ENCODE measurements at regions not wholly inside any gene's neighbourhood (a gene's known extent, or its start where the extent isn't known, plus 50 kb on each side); places are given as distances from the start of the nearest gene placed in this dataset.

DNA sequence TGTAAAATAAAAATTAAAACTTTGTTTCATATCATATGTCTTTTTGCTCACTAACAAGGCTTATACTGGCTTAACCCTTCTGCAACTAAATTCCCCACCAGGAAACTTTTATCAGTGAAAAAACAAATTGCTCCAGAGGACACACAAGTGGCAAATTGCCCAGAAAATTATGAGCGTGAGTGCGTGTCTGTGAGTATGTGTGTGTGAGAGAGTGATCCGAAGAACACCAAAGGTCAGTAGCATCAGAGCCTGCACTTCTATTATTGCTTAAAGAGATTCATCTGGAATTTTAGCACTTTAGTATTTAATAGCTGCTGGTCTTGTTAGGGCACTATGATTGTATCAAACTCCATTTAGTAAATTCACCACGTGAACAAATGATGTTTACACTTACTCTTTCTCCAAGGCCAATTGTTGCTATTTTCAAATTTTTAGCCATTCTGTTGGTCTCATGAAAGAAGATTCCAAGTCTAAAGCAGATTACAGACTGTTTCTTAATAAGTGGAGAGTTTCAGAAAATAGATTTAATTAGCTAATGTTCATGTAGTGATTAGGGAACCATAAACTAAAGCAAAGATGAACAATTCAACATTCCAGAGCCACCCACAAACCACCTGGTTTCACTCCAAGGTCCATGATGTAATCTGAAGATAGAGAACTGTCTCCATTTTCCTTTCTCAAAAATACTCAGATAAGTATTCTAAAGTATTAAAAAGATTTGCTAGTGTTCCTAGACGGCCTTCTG is 91.1 kb upstream of the IL12A start:
- no peak overlapping the region for H3K4me3 ChIP-seq (ENCODE audit: low read depth, low read length)
- TF ChIP-seq, protein P1, sequence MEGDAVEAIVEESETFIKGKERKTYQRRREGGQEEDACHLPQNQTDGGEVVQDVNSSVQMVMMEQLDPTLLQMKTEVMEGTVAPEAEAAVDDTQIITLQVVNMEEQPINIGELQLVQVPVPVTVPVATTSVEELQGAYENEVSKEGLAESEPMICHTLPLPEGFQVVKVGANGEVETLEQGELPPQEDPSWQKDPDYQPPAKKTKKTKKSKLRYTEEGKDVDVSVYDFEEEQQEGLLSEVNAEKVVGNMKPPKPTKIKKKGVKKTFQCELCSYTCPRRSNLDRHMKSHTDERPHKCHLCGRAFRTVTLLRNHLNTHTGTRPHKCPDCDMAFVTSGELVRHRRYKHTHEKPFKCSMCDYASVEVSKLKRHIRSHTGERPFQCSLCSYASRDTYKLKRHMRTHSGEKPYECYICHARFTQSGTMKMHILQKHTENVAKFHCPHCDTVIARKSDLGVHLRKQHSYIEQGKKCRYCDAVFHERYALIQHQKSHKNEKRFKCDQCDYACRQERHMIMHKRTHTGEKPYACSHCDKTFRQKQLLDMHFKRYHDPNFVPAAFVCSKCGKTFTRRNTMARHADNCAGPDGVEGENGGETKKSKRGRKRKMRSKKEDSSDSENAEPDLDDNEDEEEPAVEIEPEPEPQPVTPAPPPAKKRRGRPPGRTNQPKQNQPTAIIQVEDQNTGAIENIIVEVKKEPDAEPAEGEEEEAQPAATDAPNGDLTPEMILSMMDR (IDR thresholded peaks at IDR 0.05; ENCODE audit: insufficient read depth, low read length) = no peak
- peak; percentile 74 for DNase-seq (ENCODE audit: low read depth)

GRCh38 chr3:159898147-159898546 is 90.5 kb upstream of the IL12A start:
- DNase-seq (ENCODE audit: low read depth) = no peak
- TF ChIP-seq, protein P1 (IDR thresholded peaks at IDR 0.05; ENCODE audit: insufficient read depth, low read length) = no peak
- no peak overlapping the region for H3K4me3 ChIP-seq (ENCODE audit: low read depth, low read length)

DNA sequence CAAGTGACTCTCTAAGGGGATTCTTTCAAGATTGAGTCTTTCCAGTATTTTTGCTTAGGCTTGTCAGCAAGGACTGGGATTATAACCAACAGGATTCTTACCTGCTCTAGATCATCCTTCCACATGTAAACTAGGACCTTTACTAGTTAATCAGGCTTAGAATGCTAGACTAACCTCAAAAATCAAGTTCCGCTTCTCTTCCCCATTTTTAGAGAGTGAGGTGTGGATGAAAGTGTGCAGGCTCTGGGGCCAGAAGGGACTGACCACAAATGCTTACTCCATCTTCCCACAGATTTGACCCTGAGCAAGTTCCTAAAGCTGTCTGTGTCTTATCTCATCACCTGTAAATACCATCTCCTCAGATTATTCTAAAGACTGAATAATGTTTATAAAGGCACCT is 89.5 kb upstream of the IL12A start:
- TF ChIP-seq, protein P1 (IDR thresholded peaks at IDR 0.05; ENCODE audit: insufficient read depth, low read length) = no peak
- no peak for DNase-seq (ENCODE audit: low read depth)

DNA sequence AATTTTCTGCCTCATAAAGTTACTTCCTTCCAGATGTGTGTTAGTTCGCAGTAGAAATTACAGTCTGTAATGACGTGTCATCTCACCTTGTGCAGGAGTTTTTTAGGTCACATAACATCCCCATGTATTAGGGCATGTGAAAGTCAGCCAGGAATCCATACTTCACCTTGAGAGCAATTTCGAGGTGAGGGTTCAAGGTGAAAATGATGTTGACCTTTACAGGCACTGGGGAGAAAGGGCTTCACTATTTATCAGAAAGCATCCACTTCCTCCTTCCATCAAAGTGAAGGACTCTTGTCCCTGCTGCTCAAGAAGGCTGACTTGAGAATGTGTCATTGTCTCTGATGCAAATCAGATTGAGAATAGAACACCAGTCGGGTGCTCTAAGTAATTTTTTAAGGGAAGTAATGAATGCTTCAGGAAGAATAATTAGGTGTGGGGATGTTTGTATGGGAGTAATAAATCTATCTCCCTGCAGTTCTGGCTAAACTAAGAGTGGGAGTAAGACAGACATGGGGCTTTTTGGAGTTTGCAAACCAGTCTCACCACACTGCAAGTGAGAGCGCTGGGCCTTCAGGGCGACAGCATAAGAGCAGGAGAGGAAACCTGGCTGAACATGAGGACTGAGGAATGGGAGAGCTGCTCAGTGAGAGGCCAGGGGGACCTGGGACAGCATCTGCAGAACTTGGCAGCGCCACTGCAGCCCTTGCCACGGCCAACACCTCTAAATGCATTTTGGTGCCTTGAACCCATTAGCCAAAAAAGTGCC is 85.9 kb upstream of the IL12A start:
- TF ChIP-seq, protein P1 (IDR thresholded peaks at IDR 0.05; ENCODE audit: insufficient read depth, low read length) = no peak
- no peak for DNase-seq (ENCODE audit: low read depth)
- no peak overlapping the region for H3K4me3 ChIP-seq (ENCODE audit: low read depth, low read length)

More for the DNA sequence above, 89.5 kb upstream of the IL12A start:
- H3K4me3 ChIP-seq (ENCODE audit: low read depth, low read length) = no peak overlapping the region

DNA sequence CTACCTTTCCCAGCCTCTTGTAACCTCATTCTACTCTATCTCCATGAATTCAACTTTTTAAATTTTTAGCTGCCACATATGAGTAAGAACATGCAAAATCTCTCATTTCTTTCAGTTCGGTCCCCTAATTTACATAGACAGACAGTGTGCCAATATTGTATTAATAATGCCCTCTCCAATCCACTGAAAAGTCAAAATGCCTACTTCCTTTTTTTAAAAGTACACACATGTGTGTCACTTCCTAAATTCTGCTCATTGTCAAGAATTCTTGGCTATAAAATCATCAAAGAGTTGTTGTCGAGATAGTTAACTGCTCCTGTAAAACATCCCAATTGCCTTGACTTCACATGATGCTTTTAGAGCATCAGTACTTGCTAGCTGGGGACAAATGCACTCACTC is 84.2 kb upstream of the IL12A start:
- TF ChIP-seq, protein P1 (IDR thresholded peaks at IDR 0.05; ENCODE audit: insufficient read depth, low read length) = no peak
- no peak for DNase-seq (ENCODE audit: low read depth)
- H3K4me3 ChIP-seq (ENCODE audit: low read depth, low read length) = no peak overlapping the region

DNA sequence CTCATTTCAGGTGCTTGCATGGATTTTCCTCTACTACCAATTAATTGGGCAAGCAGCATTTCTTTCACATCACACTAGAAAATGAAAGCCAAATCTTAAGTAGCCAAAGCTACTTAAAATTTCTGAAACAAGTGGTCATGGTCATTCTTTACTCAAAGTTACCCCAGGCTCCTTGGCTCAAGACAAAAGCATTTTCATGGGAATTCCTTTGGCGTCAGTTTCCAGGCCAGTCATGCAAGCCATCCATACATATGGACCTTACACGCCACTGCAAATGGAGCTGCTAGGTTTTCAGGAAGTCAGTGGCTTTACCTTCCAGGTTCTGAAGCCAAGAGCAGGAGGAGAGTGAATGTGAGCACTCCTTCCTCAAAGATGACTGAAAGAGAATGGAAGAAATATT is 83.7 kb upstream of the IL12A start:
- TF ChIP-seq, protein P1 (IDR thresholded peaks at IDR 0.05; ENCODE audit: insufficient read depth, low read length) = no peak
- H3K4me3 ChIP-seq (ENCODE audit: low read depth, low read length) = no peak overlapping the region
- DNase-seq (ENCODE audit: low read depth) = no peak
